C4-2B (cell line): ENCODE measurements at regions not wholly inside any gene's neighbourhood (a gene's known extent, or its start where the extent isn't known, plus 50 kb on each side); places are given as distances from the start of the nearest gene placed in this dataset.

Source experiments
- CTCF ChIP-seq: fragments of 450-650 bp; conservative IDR thresholded peaks from 2 replicates; pipeline ENCODE4 v1.5.1; 2017; ENCODE audit warnings: mild to moderate bottlenecking
- ZFX ChIP-seq: fragments of 450-650 bp; IDR thresholded peaks from 2 replicates; pipeline ENCODE4 v1.6.1; 2017

DNA sequence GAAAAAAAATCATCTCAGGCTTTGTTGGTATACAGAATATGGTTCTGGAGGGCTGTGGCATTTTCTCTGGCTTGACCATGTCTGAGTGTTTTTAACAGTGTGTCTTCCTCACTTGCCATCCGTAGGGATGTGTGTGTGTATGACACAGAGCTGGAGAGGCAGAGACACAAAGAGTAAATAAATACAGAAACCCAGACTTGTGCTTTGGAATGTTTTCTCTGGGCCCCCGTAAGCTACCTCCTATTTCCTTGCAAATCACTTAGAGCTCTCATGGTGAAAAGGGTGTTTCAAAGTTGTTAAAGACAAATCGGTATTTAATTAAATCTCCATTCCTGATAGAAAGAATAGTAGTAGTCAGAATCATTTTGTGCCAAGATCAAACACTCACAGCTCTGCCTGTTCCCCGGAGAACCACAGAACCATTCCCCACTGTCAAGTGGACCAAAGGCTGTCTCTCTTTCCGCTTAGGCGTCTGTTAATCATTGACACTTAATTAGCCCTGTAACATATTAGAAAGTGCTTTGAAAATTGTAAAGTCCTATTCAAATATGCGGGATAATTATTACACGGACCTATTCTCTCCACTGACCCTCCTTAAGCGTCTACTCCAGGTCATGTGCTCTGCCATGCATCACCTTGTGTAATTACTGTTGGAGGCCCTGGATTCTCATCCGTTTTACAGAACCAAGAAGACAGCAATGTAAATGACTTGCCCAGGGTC, 313.6 kb upstream of the TLE3 start:
- no peak for TF ChIP-seq CTCF
- TF ChIP-seq ZFX: no peak
